ENCODE measurements at regions not wholly inside any gene's neighbourhood (a gene's known extent, or its start where the extent isn't known, plus 50 kb on each side); places are given as distances from the start of the nearest gene placed in this dataset.

GRCh38 chr9:31535651-31536050, 848.8 kb upstream of the ACO1 start:
- no peak overlapping the region for H3K4me3 ChIP-seq
- H3K27ac ChIP-seq: no peak overlapping the region
- TF ChIP-seq CTCF (IDR thresholded peaks at IDR 0.05): no peak
- H3K27me3 ChIP-seq: no peaks in the 10 kb centered on the region
- WGBS, 2 donors: 61 to 67% methylated on average over 2 of the region's 2 CpGs
- DNase-seq: no peak
- H3K9me3 ChIP-seq: no peaks in the 10 kb centered on the region
- intact Hi-C loops (cut with DNase I): no loop called here
- no peaks in the 10 kb centered on the region for H3K36me3 ChIP-seq
- no peaks in the 10 kb centered on the region for H3K4me1 ChIP-seq

GRCh38 chr9:31536471-31536870, 848.0 kb upstream of the ACO1 start:
- WGBS, 2 donors: 54 to 59% methylated on average over 4 of the region's 4 CpGs
- DNase-seq: no peak
- intact Hi-C loops (cut with DNase I): no loop called here

GRCh38 chr9:31541721-31542281, 842.6 kb upstream of the ACO1 start:
- Histone ChIP-seq H3K36me3 (no peaks in the 10 kb centered on the region), H3K4me3 (no peak overlapping the region), H3K4me1 (peaks cover 0 to 3% (median 0%) of the 10 kb centered on the region in 3 donors), H3K27me3 (no peaks in the 10 kb centered on the region), H3K27ac (no peak overlapping the region), H3K9me3 (no peaks in the 10 kb centered on the region)
- DNase-seq: no peak
- intact Hi-C loops (cut with DNase I): no loop called here
- TF ChIP-seq CTCF (IDR thresholded peaks at IDR 0.05) (no peak), POLR2A (IDR thresholded peaks at IDR 0.05) (no peak)
- WGBS, 2 donors: 24 to 26% methylated on average over 4 of the region's 4 CpGs

More at GRCh38 chr9:31536471-31536870, 848.0 kb upstream of the ACO1 start:
- TF ChIP-seq POLR2A (IDR thresholded peaks at IDR 0.05) (no peak), CTCF (IDR thresholded peaks at IDR 0.05) (no peak)
- H3K4me3 ChIP-seq: no peak overlapping the region
- no peaks in the 10 kb centered on the region for H3K27me3 ChIP-seq
- H3K9me3 ChIP-seq: no peaks in the 10 kb centered on the region
- H3K27ac ChIP-seq: no peak overlapping the region
- no peaks in the 10 kb centered on the region for H3K4me1 ChIP-seq
- no peaks in the 10 kb centered on the region for H3K36me3 ChIP-seq

DNA sequence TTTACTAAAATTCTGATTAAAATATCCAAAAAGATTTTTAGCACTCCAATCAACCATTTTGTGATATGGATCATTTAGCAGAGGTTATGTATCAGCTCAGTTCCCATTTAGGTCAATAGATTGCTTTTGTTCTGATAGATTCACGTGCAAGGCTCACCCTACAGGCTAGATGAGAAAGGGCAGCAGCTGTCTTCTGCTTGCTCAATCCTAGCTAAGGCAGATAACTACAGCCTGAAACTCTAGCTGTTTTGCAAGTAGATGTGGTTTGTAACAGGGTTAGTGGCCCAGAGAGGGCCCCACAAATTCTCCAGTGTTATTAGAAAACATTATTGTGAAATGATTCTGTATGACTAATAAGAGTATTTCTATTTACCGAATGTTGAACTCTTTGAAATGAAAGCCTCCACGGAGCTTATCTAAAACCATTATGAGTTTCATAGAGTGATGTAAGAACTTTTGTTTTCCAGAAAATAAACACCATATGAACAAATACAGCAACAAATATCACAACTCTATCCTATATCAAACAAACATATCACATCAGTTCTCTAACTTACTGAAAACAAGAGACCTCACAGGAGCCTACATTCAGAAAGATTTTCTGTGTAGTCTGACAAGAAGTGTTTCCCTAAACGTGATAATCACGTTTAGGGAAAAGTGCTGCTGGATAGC, 841.9 kb upstream of the ACO1 start:
- Histone ChIP-seq H3K9me3 (no peaks in the 10 kb centered on the region), H3K27me3 (no peaks in the 10 kb centered on the region), H3K27ac (no peak overlapping the region), H3K36me3 (no peaks in the 10 kb centered on the region), H3K4me3 (no peak overlapping the region), H3K4me1 (peaks cover 0 to 3% (median 0%) of the 10 kb centered on the region in 3 donors)
- DNase-seq: no peak
- intact Hi-C loops (cut with DNase I): no loop called here
- TF ChIP-seq POLR2A (IDR thresholded peaks at IDR 0.05) (no peak), CTCF (IDR thresholded peaks at IDR 0.05) (peak in 1 of 6 experiments; percentile 33)
- 17 to 33% methylated on average over 4 to 5 of the region's 5 CpGs for WGBS, 2 donors

DNA sequence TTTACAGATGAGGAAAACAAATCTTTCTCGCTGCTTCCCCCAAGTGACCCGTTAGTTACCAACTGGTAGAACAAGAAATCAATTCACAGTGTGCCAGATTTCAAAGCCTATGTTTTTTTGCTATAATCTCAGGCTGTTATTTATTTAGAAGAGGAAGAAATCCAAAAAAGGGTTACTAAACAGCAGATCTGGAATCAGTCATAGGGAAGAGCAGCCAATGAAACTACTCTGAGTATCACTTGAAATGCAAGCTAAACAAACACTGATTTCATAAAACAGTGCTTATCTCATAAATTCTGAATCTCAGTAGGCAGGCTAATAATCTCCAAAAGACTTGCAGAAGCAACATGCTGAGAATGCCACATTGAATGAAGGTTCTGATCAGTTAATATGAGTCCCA, 829.5 kb upstream of the ACO1 start:
- no peaks in the 10 kb centered on the region for H3K9me3 ChIP-seq
- DNase-seq: no peak
- H3K27me3 ChIP-seq: no peaks in the 10 kb centered on the region
- TF ChIP-seq POLR2A (IDR thresholded peaks at IDR 0.05): no peak
- no peak for TF ChIP-seq CTCF (IDR thresholded peaks at IDR 0.05)
- intact Hi-C loops (cut with DNase I): no loop called here
- H3K36me3 ChIP-seq: no peaks in the 10 kb centered on the region
- 49% methylated on average over 2 of the region's 2 CpGs for WGBS, 2 donors
- H3K4me3 ChIP-seq: no peak overlapping the region
- H3K27ac ChIP-seq: no peak overlapping the region
- no peaks in the 10 kb centered on the region for H3K4me1 ChIP-seq
